K562 (cell line): ENCODE measurements at regions not wholly inside any gene's neighbourhood (a gene's known extent, or its start where the extent isn't known, plus 50 kb on each side); places are given as distances from the start of the nearest gene placed in this dataset.

Experiments
- ATAC-seq: fragments of 200-7000 bp; cut with Tn5 transposase; 3 replicates; pipeline ENCODE4 v1.9.1; 2020; ENCODE audit warnings: moderate library complexity
- BruUV-seq: library from RNA; stranded (reverse); fragments of 400-500 nt; replicated peaks from 2 replicates; lab custom pipeline; 2021; lab: Mats Ljungman, UMichigan
- CTCF ChIA-PET: fragments of 300-600 bp; formaldehyde crosslinking; extraction: SDS; loops from one replicate; lab custom pipeline; 2021; ENCODE audit warnings: low intra/inter-chr PET ratio; lab: Yijun Ruan, JAX
- POLR2A ChIA-PET: fragments of 300-600, 350-650 bp; sonication (Branson Sonifier 250); formaldehyde crosslinking; extraction: SDS; loops from one replicate; lab custom pipeline; 2021; ENCODE audit warnings: antibody characterized with exemption, inconsistent platforms; lab: Yijun Ruan, JAX
- DNase-seq, 4 experiments: peaks; one replicate each; pipeline versions ENCODE4 v3.0.0 to v3.0.0-alpha.2; 2011 to 2018; ENCODE audit warnings: low spot score in 3 of 4, mixed read lengths in 3 of 4; ENCODE audit errors: extremely low read depth in 1 of 4
- FAIRE-seq: peaks from 2 replicates; lab custom pipeline; 2011; peaks lifted over from hg19 to GRCh38; lab: Jason Lieb, UNC
- H2AFZ ChIP-seq: 2 replicates; pipeline ENCODE4 v1.6.0; 2011; ENCODE audit warnings: low read depth, low read length, control low read depth, inconsistent platforms
- H3K27ac ChIP-seq: fragments of 200-600 bp; 3 replicates; pipeline ENCODE4 v1.8.0; 2011; ENCODE audit warnings: low read depth, mild to moderate bottlenecking, control low read depth, inconsistent platforms, low read length, moderate library complexity, mixed read lengths; ENCODE audit errors: extremely low read depth
- H3K27me3 ChIP-seq, 2 experiments: fragments of 300-600 bp in 1 of 2; 2 replicates in 1 of 2; 3 replicates in 1 of 2; pipeline versions ENCODE4 v1.6.0 to v1.8.0; 2011; ENCODE audit warnings: inconsistent platforms in 2 of 2, low read length in 2 of 2, mild to moderate bottlenecking in 1 of 2, mixed read lengths in 1 of 2, moderate library complexity in 1 of 2; ENCODE audit not compliant: control insufficient read depth in 2 of 2, insufficient read depth in 2 of 2
- H3K36me3 ChIP-seq: fragments of 300-600 bp; 3 replicates; pipeline ENCODE4 v1.8.0; 2011; ENCODE audit warnings: mild to moderate bottlenecking, low read length, inconsistent platforms; ENCODE audit not compliant: control insufficient read depth, insufficient read depth
- H3K4me1 ChIP-seq, 2 experiments: fragments of 200-600 bp in 1 of 2; replicated peaks in 1 of 2; 2 replicates in 1 of 2; 3 replicates in 1 of 2; pipeline versions ENCODE4 v1.5.1 to v1.8.0; 2011; ENCODE audit warnings: inconsistent platforms in 2 of 2, low read length in 2 of 2, mild to moderate bottlenecking in 1 of 2, mixed read lengths in 1 of 2, moderate library complexity in 1 of 2; ENCODE audit not compliant: control insufficient read depth in 2 of 2, insufficient read depth in 2 of 2
- H3K4me2 ChIP-seq: 2 replicates; pipeline ENCODE4 v1.6.1; 2011; ENCODE audit warnings: low read length, control low read depth, inconsistent platforms, mixed read lengths; ENCODE audit not compliant: insufficient read depth
- H3K4me3 ChIP-seq: fragments of 200-600 bp; sonication (generic), shearing (Covaris generic); 2 replicates; pipeline ENCODE4 v1.5.1; 2016; ENCODE audit warnings: control low read depth, inconsistent platforms
- H3K79me2 ChIP-seq: fragments of 200-600 bp; 3 replicates; pipeline ENCODE4 v1.8.0; 2011; ENCODE audit warnings: low read length, inconsistent platforms; ENCODE audit not compliant: control insufficient read depth, insufficient read depth
- H3K9ac ChIP-seq, 2 experiments: 2 replicates each; pipeline versions ENCODE4 v1.6.0 to v1.6.1; 2011; ENCODE audit warnings: low read depth in 2 of 2, low read length in 2 of 2, control low read depth in 1 of 2, inconsistent platforms in 1 of 2, mild to moderate bottlenecking in 1 of 2, mixed read lengths in 1 of 2; ENCODE audit not compliant: insufficient read depth in 1 of 2
- H3K9me1 ChIP-seq: one replicate; pipeline ENCODE4 v1.6.0; 2011; ENCODE audit warnings: inconsistent platforms, mild to moderate bottlenecking, low read length, moderate library complexity; ENCODE audit not compliant: control insufficient read depth, insufficient read depth
- H3K9me3 ChIP-seq: replicated peaks from 2 replicates; pipeline ENCODE4 v1.5.1; 2011; ENCODE audit warnings: low read depth, low read length, inconsistent platforms; ENCODE audit not compliant: control insufficient read depth, insufficient read depth
- H4K20me1 ChIP-seq: replicated peaks from 2 replicates; pipeline ENCODE4 v1.6.1; 2011; ENCODE audit warnings: low read length, inconsistent platforms, mixed read lengths; ENCODE audit not compliant: control insufficient read depth, insufficient read depth
- CEBPZ ChIP-seq: fragments of 150-350 bp; IDR thresholded peaks from 2 replicates; pipeline ENCODE4 v1.6.1; 2014; ENCODE audit warnings: low read depth, mild to moderate bottlenecking, low read length, borderline replicate concordance
- CTCFL ChIP-seq: IDR thresholded peaks from 2 replicates; pipeline ENCODE4 v1.6.1; 2011; ENCODE audit warnings: borderline replicate concordance, low read depth, mild to moderate bottlenecking, moderate library complexity, low read length; ENCODE audit not compliant: insufficient read depth, poor library complexity, severe bottlenecking
- HDAC2 ChIP-seq: fragments of 450-650 bp; IDR thresholded peaks from 2 replicates; pipeline ENCODE4 v1.6.1; 2016; ENCODE audit warnings: mild to moderate bottlenecking
- REST ChIP-seq, 2 experiments: fragments of 450-650 bp; formaldehyde crosslinking in 1 of 2; IDR thresholded peaks; 2 replicates each; pipeline versions ENCODE4 v1.4.0 to v1.6.1; 2014 to 2020; ENCODE audit warnings: mild to moderate bottlenecking in 2 of 2, borderline replicate concordance in 1 of 2, low read depth in 1 of 2
- WGBS: fragments of 100-300 bp; shearing (Covaris generic); methylation state at CpG from one replicate; pipeline ENCODE4 v1.1.6; 2016; ENCODE audit warnings: low coverage, mixed read lengths; ENCODE audit not compliant: insufficient coverage; ENCODE audit errors: missing lambda C conversion rate; 5-methylcytosine and 5-hydroxymethylcytosine counted together
- in situ Hi-C: fragments of 300-500 bp; cut with MboI; formaldehyde crosslinking; loops from 4 replicates; pipeline ENCODE4 v1.15.0; 2018; ENCODE audit warnings: inconsistent platforms, mixed read lengths
- intact Hi-C: fragments of 100-400 bp; cut with micrococcal nuclease; formaldehyde crosslinking; loops from 2 replicates; pipeline ENCODE4 v1.14.2; 2022

- TF ChIP-seq CEBPZ: no peak
Observed at GRCh38 chr6:14583826-14584225, 466.3 kb downstream of the CD83 start (continued).

- intact Hi-C loops (no loop called here), in situ Hi-C loops (no loop called here)
- H3K9ac ChIP-seq: no peak overlapping the region
- no peaks in the 10 kb centered on the region for H3K36me3 ChIP-seq
- POLR2A ChIA-PET: no interaction called here
- H3K4me1 ChIP-seq: peaks cover 0 to 5% of the 10 kb centered on the region in 2 experiments; a peak in 1 of 5 replicates
- WGBS: 44% methylated on average over 5 of the region's 5 CpGs
- H3K9me3 ChIP-seq: no peaks in the 10 kb centered on the region
- FAIRE-seq (no peak), ATAC-seq (peak; percentile 71), DNase-seq (peak in 2 of 4 experiments; percentile 11 to 21)
- no peak overlapping the region for H3K4me2 ChIP-seq
- no peak overlapping the region for H3K27ac ChIP-seq
- CTCF ChIA-PET: interaction anchor here (0.5 kb wide), 1 partner anchor 366 kb away, joined by 3 read pairs; no protein-coding TSS in a partner anchor
- no peak overlapping the region for H2AFZ ChIP-seq
- H4K20me1 ChIP-seq: no peaks in the 10 kb centered on the region
- H3K27me3 ChIP-seq: no peaks in the 10 kb centered on the region
- BruUV-seq: no TSS peak
- no peaks in the 10 kb centered on the region for H3K79me2 ChIP-seq
- H3K4me3 ChIP-seq: no peak overlapping the region
- no peaks in the 10 kb centered on the region for H3K9me1 ChIP-seq
- TF ChIP-seq HDAC2 (no peak), REST (IDR thresholded peaks at IDR 0.05; ENCODE audit: borderline replicate concordance) (peak; percentile 38; the same call in 1 of the 2 replicates), REST (CRISPR knock-in tag; IDR thresholded peaks at IDR 0.05; ENCODE audit: low read depth) (no peak), CTCFL (no peak)
Observed at GRCh38 chr6:14584450-14584849, 466.9 kb downstream of the CD83 start.
